ENCODE measurements at regions not wholly inside any gene's neighbourhood (a gene's known extent, or its start where the extent isn't known, plus 50 kb on each side); places are given as distances from the start of the nearest gene placed in this dataset.

DNA sequence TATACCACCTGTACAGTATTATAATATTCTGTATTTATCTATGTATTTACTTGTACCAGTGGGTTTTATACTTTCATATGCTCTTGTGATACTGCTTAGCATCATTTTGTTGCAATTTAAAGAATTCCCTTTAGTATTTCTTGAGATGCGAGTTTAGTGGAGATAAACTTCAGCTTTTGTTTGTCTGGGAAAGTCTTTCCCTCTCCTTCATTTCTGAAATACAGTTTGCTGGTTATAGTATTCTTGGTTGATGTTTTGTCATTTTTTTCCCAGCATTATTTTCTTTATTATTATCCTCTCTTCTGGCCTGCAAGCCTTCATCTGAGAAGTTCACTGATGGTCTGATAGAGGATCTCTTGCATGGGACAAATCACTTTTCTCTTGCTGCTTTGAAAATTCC lies 136.6 kb upstream of the MCHR2 start:
- TF ChIP-seq CTCF (IDR thresholded peaks at IDR 0.05): no peak
- DNase-seq (ENCODE audit: low spot score): no peak
- H3K4me3 ChIP-seq: no peak overlapping the region
- H3K27ac ChIP-seq: no peak overlapping the region

GRCh38 chr6:100126790-100127484 lies 132.9 kb upstream of the MCHR2 start:
- no peak for TF ChIP-seq CTCF (IDR thresholded peaks at IDR 0.05)
- Histone ChIP-seq H3K4me3 (no peak overlapping the region), H3K27ac (no peak overlapping the region)
- no peak for DNase-seq (ENCODE audit: low spot score)

DNA sequence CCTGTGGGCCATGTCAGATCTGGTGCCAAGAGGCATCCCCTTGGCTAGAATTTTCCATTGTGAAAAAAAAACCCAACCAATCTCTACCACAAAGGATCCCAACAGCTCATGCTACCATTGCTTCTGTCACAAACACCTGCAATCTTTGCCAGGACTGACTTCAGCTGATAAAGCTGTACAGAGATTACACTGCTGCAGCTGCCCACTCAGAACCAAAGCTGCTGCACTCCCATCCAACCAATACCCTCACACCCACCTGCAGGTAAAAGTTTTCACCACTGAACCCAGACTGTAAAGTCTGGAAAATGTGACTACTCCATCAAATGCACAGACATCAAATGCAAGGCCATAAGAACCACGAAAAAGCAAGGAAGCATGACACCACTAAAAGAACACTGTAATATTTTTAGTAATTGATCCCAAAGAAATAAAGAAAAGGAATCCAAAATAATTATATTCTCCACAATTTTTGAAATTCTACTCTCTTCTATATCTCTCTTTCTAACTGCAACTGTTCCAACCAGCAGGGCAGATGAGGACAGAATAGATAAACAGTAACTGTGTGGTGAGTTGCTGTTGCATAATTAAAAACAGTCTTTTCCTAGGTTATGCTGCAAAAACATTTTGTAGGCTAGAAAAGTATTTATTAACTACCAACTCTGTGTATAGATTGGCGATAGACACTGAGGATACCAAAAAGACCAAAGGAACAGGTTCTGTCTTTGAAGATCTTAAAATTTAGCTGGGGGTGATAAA lies 128.0 kb upstream of the MCHR2 start:
- TF ChIP-seq CTCF (IDR thresholded peaks at IDR 0.05): no peak
- Histone ChIP-seq H3K4me3 (no peak overlapping the region), H3K27ac (no peak overlapping the region)
- DNase-seq (ENCODE audit: low spot score): no peak

DNA sequence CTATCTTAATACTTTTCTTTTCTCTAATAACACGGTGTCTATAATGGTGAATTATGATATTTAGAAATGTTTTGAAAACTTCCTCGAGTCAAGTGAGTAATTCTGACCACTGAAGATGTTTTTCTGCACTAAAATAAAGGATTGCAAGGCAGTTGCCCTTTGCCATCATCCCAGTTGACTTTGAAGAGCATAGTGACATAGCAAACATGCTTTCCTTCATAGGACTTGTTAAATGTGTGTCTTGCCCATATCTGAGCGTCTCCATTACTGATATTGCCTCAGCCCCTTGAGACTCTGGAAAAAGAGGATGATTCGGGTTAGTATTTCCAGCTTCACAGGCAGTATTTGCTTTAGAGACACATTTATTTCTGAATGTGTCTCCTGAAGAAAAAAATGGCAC lies 125.2 kb upstream of the MCHR2 start:
- no peak for DNase-seq (ENCODE audit: low spot score)
- H3K27ac ChIP-seq: no peak overlapping the region

DNA sequence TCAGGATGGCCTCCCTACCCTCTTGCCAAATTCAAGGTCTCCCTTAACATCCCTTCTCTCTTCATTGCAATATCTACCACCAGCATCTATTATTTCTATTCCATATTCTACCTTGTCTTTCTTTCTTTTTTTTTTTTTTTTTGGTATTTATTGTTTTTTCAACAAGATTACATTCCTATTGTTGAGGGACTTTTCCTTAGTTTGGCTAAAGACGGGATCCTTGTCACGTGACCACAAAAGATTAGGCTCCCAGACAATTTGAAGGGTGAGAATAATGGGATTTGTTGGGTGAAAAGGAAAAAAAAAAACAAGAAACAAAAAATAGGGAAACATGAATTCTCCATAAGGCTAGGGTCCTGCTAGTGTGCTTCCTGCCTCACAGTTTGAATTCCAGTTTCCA lies 124.3 kb upstream of the MCHR2 start:
- no peak overlapping the region for H3K4me3 ChIP-seq
- no peak for DNase-seq (ENCODE audit: low spot score)
- H3K27ac ChIP-seq: no peak overlapping the region
- no peak for TF ChIP-seq CTCF (IDR thresholded peaks at IDR 0.05)

More for the DNA sequence above, 125.2 kb upstream of the MCHR2 start:
- no peak for TF ChIP-seq CTCF (IDR thresholded peaks at IDR 0.05)
- H3K4me3 ChIP-seq: no peak overlapping the region

DNA sequence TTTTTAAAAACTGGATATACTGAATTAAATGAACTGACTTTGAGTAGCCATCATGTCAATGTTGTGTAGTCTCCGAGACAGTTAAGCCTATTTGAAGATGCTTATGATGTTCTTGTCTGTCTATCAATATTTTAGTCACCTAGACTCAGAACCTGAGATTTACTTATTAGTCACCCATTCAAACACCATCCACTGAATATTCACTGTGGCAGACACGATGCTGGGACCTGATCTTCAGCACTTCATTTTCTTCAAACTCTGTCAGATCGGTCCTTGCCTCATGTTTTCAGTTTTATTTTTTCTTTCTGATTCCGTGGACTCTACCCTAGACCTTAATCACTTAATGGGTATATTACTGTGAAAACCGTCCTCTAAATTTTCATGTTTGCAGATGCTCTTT lies 123.7 kb upstream of the MCHR2 start:
- H3K4me3 ChIP-seq: no peak overlapping the region
- TF ChIP-seq CTCF (IDR thresholded peaks at IDR 0.05): no peak
- no peak overlapping the region for H3K27ac ChIP-seq
- DNase-seq (ENCODE audit: low spot score): no peak

Data from coronary artery (tissue), 2 donors.